Endothelial cell (in vitro differentiated cells): ENCODE measurements at regions not wholly inside any gene's neighbourhood (a gene's known extent, or its start where the extent isn't known, plus 50 kb on each side); places are given as distances from the start of the nearest gene placed in this dataset.

ENCODE experiments used
- DNase-seq: peaks from one replicate; pipeline ENCODE4 v3.0.0; 2021; ENCODE audit warnings: low spot score
- H3K27ac Mint-ChIP-seq: one replicate; pipeline ENCODE4 v1.8.0; 2021; ENCODE audit warnings: mixed read lengths, inconsistent platforms; ENCODE audit not compliant: unreplicated experiment
- H3K27me3 Mint-ChIP-seq: one replicate; pipeline ENCODE4 v1.8.0; 2021; ENCODE audit warnings: mild to moderate bottlenecking, moderate library complexity, mixed read lengths, inconsistent platforms; ENCODE audit not compliant: unreplicated experiment
- H3K36me3 Mint-ChIP-seq: one replicate; pipeline ENCODE4 v1.8.0; 2021; ENCODE audit warnings: mild to moderate bottlenecking, low read depth, mixed read lengths, inconsistent platforms; ENCODE audit not compliant: unreplicated experiment
- H3K4me1 Mint-ChIP-seq: one replicate; pipeline ENCODE4 v1.8.0; 2021; ENCODE audit warnings: mild to moderate bottlenecking, mixed read lengths, inconsistent platforms; ENCODE audit not compliant: unreplicated experiment
- H3K4me3 Mint-ChIP-seq: one replicate; pipeline ENCODE4 v1.8.0; 2021; ENCODE audit warnings: mild to moderate bottlenecking, mixed read lengths, inconsistent platforms; ENCODE audit not compliant: unreplicated experiment
- H3K9me3 Mint-ChIP-seq: one replicate; pipeline ENCODE4 v1.8.0; 2021; ENCODE audit warnings: mixed read lengths, inconsistent platforms; ENCODE audit not compliant: unreplicated experiment
- CTCF ChIP-seq: fragments of 200-600 bp; sonication (generic); IDR thresholded peaks from one replicate; pipeline ENCODE4 v1.5.0; 2021; ENCODE audit warnings: antibody characterized with exemption; ENCODE audit not compliant: unreplicated experiment

- Mint-ChIP-seq H3K27me3 (no peaks in the 10 kb centered on the region), H3K27ac (no peak overlapping the region), H3K36me3 (no peaks in the 10 kb centered on the region), H3K9me3 (no peaks in the 10 kb centered on the region), H3K4me3 (no peak overlapping the region), H3K4me1 (peaks cover 10% of the 10 kb centered on the region)
- DNase-seq, result no peak
- TF ChIP-seq CTCF, result no peak
These were observed 481.4 kb upstream of the DAB2 start for GRCh38 chr5:39906146-39906545.

- TF ChIP-seq CTCF, result no peak
- H3K27me3 Mint-ChIP-seq, result no peaks in the 10 kb centered on the region
- no peaks in the 10 kb centered on the region for H3K36me3 Mint-ChIP-seq
- no peak for DNase-seq
- H3K9me3 Mint-ChIP-seq, result no peaks in the 10 kb centered on the region
- peaks cover 10% of the 10 kb centered on the region for H3K4me1 Mint-ChIP-seq
- no peak overlapping the region for H3K4me3 Mint-ChIP-seq
- no peak overlapping the region for H3K27ac Mint-ChIP-seq
These were observed 480.6 kb upstream of the DAB2 start for GRCh38 chr5:39905356-39905755.

- Mint-ChIP-seq H3K4me1 (peaks cover 10% of the 10 kb centered on the region), H3K27me3 (no peaks in the 10 kb centered on the region), H3K4me3 (no peak overlapping the region), H3K36me3 (no peaks in the 10 kb centered on the region), H3K27ac (no peak overlapping the region), H3K9me3 (no peaks in the 10 kb centered on the region)
- no peak for DNase-seq
- TF ChIP-seq CTCF, result no peak
These were observed 477.8 kb upstream of the DAB2 start for GRCh38 chr5:39902626-39903025.

- no peak for DNase-seq
- no peak for TF ChIP-seq CTCF
- peaks cover 10% of the 10 kb centered on the region for H3K4me1 Mint-ChIP-seq
- H3K4me3 Mint-ChIP-seq, result no peak overlapping the region
- H3K27ac Mint-ChIP-seq, result no peak overlapping the region
- no peaks in the 10 kb centered on the region for H3K36me3 Mint-ChIP-seq
- H3K9me3 Mint-ChIP-seq, result no peaks in the 10 kb centered on the region
- no peaks in the 10 kb centered on the region for H3K27me3 Mint-ChIP-seq
These were observed 474.0 kb upstream of the DAB2 start for GRCh38 chr5:39898731-39899130.

- no peaks in the 10 kb centered on the region for H3K36me3 Mint-ChIP-seq
- H3K9me3 Mint-ChIP-seq, result no peaks in the 10 kb centered on the region
- no peak for DNase-seq
- TF ChIP-seq CTCF, result no peak
- no peaks in the 10 kb centered on the region for H3K27me3 Mint-ChIP-seq
- peaks cover under 1% of the 10 kb centered on the region for H3K4me1 Mint-ChIP-seq
- no peak overlapping the region for H3K4me3 Mint-ChIP-seq
- H3K27ac Mint-ChIP-seq, result no peak overlapping the region
These were observed 471.9 kb upstream of the DAB2 start for GRCh38 chr5:39896706-39897105.
